ENCODE measurements at regions not wholly inside any gene's neighbourhood (a gene's known extent, or its start where the extent isn't known, plus 50 kb on each side); places are given as distances from the start of the nearest gene placed in this dataset.

DNA sequence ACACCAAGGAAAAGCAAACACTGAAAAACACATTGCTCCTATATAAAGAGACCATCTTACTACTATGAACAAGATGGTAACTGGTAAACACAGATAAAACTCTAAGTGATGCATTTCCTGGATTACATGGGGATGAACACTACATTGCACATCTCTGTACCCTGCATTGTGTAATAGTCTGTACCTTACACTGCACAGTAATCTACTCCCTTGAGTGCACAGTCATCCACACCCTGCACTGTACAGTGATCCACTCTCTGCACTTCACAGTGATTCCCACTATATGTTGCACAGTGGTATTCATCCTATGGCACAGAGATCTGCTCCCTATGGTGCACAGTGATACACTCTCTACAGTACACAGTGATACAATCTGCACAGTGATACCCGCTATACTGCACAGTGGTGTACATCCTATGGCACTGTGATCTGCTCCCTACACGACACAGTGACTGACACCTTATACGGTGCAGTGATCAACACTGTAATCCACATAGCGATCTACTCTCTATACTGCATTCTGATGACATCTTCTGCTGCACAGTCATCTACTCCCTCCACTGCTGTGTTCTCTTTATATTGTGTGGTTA, 462.2 kb upstream of the RGPD4 start:
- TF ChIP-seq, protein P1, sequence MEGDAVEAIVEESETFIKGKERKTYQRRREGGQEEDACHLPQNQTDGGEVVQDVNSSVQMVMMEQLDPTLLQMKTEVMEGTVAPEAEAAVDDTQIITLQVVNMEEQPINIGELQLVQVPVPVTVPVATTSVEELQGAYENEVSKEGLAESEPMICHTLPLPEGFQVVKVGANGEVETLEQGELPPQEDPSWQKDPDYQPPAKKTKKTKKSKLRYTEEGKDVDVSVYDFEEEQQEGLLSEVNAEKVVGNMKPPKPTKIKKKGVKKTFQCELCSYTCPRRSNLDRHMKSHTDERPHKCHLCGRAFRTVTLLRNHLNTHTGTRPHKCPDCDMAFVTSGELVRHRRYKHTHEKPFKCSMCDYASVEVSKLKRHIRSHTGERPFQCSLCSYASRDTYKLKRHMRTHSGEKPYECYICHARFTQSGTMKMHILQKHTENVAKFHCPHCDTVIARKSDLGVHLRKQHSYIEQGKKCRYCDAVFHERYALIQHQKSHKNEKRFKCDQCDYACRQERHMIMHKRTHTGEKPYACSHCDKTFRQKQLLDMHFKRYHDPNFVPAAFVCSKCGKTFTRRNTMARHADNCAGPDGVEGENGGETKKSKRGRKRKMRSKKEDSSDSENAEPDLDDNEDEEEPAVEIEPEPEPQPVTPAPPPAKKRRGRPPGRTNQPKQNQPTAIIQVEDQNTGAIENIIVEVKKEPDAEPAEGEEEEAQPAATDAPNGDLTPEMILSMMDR (IDR thresholded peaks at IDR 0.05; ENCODE audit: borderline replicate concordance, extremely low read depth, low read length, poor library complexity, severe bottlenecking) = no peak
- no peak for TF ChIP-seq EZH2 (IDR thresholded peaks at IDR 0.05; ENCODE audit: borderline replicate concordance, low read depth, low read length, severe bottlenecking)
